ENCODE measurements at regions not wholly inside any gene's neighbourhood (a gene's known extent, or its start where the extent isn't known, plus 50 kb on each side); places are given as distances from the start of the nearest gene placed in this dataset.
"Not testable (repeated sequence)": the region's sequence is repeated elsewhere in the genome, so short reads cannot be mapped to it uniquely, and the experiment has no call there.

GRCh38 chr1:221548942-221549341 is 192.9 kb downstream of the DUSP10 start:
- DNase-seq, result no peak

DNA sequence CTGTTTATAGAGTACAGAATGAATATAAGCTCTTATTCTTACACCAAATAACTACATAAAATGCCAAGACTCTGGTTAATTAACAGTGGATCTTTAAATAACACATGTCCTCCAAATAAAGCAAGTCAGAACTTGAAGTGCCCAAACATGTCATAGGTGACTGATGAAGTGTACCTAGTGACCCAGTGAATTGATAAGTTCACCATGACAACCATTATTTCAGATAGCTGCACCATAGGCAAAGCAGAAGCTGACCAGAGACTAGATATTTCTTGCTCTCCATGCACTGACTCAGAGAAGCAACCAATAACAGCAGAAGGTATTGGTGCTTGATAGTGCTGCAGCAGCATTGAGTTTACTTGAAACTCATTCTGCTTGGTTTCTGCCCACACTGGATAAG is 192.1 kb downstream of the DUSP10 start:
- DNase-seq, result no peak

- not testable (repeated sequence) for DNase-seq
These were observed 189.1 kb downstream of the DUSP10 start for GRCh38 chr1:221552792-221553191.

DNA sequence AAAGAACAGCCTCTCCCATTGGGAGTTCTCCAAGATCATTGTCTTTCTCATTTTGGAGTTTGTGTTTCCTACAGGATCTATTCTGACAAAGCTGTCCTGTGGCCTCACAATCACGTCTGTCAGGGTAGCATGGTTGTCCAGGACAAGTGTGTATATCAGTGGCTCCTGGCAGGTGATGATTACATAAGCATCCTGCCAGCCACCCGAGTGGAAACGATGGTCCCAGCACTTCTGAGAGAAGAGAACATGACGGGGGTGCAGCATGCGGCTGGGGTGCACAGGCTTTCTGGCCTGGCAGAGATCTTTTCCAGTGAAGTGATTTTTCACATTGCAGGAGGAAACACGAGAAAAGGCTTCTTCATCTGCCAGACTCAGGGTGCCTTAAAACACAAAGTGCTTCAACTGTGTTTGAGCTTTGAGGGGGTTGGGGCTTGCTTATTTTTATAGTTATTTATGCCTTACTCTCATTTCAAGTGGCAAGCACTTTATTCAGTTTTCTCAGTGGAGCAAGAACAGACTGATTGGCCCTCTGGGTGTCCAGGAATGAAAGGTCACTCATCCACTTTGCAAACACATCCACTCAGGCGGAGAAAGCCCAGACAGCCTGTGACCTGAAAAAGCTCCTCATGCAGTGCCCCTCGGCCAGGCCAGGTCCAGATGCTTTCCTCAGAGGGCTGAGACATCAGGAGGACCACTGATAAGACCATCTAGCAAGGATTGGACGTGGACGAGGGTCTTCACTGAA is 186.0 kb downstream of the DUSP10 start:
- DNase-seq, result no peak

DNA sequence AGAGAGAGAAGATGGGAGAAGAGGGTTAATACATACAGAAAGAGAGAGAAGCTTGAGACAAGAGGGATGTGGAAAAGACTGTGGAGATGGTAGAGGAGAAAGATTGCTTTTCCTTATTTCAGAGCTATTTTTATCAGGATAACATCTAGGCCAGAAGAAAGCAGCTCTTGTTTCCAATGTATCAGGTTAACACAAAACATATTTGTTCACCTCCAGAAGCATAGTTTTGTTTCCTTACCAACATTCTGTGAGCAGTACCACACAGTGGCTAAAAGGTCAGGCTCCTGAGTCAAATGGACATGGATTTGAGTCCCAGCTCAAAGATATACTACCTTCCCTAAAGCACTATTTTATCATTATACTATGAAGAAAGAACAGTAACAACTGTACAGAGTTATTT is 185.5 kb downstream of the DUSP10 start:
- no peak for DNase-seq

DNA sequence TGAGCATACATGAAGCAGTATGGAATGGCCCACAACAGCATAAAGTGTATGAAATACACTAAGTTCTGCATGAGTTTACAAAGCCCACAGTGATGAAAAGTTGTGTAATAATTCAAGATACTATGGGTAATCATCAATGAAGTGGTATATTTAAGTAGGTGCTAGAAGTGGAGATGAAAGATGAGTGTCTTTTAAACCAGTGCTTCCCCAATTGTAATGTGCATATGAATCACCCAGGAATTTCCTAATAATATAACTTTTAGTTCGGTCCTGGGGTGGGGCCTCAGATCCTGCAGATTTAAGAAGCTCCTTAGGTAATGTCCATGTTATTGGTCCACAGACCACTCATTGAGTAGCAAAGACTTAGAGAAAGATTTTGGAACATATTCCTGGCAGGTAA is 184.9 kb downstream of the DUSP10 start:
- no peak for DNase-seq

DNA sequence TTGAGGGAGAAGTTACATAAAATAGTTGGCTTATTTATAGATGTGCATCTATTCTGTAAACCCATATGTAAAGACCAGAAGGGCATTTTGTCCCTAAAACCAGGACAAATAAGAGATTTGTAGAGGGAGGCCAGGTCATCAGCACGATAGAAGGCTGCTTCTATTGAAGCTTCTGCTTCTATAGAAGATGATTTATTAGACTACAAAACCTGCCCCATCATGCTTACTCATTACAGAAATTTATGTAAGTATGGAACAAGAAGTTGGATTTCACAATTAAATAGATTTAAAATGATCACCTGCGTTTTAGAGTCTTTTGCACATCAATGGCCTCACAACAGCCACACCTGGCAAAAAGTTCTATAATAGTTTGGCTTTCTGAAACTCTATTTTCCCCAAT is 183.5 kb downstream of the DUSP10 start:
- no peak for DNase-seq

- DNase-seq, result no peak
These were observed 182.0 kb downstream of the DUSP10 start for GRCh38 chr1:221559911-221560310.

GRCh38 chr1:221562542-221563475 is 179.1 kb downstream of the DUSP10 start:
- no peak for DNase-seq

DNA sequence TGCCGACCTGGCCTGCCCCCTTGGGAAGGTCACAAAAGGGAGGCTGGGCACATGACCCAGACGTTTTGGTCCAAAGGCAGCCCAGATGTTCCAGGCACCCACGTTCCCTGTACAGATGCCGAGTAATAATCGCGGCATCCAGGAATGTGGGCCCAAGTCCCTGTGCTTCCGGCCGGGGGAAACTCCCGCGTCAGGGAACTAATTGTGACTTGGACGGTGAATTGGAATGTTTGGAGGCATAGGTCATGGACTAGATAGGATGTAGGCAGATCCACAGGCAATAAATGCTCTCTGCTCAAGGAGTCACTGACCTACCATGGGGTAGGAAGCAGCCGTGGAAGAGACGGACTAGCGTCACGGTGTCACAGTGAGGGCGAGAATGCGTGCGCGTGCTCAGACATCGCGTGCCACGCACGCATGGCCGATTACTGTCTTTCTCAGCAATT is 178.4 kb downstream of the DUSP10 start:
- no peak for DNase-seq

DNA sequence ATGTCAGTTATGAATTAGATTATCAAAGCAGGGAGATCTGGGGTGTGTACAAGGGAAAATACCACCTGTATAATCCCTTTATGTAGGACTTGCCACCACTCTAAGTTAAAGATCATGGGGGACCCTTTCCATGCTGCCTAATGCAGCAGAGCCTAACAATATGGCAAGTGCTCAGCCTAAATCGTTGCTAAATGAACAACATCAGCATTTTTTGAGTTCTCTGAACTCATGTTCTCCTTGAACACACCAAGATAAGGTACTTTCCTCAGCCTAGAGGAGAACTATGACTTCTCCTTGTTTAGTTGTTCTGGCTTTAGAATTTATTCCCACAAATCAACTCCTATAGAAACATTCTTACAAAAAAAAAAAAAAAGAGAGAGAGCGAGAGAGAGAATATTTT is 177.0 kb downstream of the DUSP10 start:
- no peak for DNase-seq

- DNase-seq, result no peak
These were observed 176.2 kb downstream of the DUSP10 start for GRCh38 chr1:221565711-221566110.

DNA sequence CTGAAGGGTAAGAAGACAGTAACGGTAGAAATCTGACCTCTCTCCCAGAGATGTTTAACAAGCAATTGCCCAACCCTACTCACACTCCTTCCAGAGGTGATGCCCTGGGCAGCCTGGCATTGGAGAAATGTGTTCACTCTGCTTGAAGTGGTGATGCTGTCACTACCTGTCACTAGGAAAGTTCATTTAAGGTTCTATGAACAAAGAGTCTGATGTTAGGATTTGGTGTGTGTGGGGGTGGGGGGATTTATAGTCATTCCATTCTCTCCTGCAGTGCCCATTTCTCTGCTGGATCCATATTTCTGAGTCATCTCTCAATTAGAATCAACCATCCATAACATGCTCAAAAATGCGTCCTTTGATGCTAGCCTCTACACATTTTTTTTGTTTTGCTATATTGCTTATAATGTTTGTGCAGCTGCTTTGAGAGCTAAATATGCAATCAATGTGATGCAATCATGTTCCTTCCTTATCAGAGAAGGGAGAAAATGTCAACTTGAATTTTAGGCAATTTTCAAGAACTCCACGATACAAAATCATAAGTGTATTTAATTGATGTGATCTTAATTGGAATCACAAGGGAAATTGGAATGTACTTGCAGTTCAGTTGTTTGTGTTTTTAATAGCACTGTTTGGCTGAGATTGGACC is 173.9 kb downstream of the DUSP10 start:
- DNase-seq, result no peak

DNA sequence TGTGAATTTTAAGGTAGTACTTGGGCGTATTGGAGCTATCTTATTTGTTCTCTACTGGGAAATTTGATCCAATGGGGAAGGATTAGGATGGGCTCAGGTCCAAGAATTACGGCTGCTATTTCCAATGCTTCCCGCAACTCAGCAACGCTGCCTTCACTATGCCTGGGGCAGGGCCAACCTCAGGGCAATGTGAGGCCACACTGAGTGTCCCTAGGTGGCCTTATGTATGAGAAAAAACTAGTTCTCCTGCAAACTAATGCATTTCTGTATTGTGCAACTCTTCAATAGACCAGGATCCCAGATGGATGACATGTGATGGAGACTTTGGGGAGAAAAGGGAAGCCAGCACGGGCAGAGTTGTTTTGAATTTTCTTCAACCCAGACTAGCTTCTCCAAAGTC is 168.1 kb downstream of the DUSP10 start:
- DNase-seq, result no peak

DNA sequence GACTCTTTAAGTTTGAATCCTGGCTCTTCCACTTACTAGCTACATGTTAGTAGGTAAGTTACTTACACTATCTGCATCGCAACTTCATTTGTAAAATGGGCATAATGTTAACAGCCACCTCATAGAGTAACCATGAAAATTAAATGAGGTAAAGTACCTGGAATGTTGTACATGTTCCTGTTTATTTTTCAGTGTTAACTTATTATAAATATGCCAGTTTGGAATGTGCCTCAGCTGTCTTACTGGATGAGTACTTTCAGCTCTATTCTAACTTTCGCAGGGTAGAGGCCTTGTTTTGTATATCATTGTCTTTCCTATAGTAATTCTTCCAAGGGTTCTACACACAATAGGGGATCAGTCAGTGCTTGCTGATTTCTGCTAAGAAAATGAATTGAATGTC is 167.4 kb downstream of the DUSP10 start:
- no peak for DNase-seq

GRCh38 chr1:221575605-221576004 is 166.3 kb downstream of the DUSP10 start:
- no peak for DNase-seq

GRCh38 chr1:221576268-221576667 is 165.6 kb downstream of the DUSP10 start:
- no peak for DNase-seq

- no peak for DNase-seq
These were observed 158.4 kb downstream of the DUSP10 start for GRCh38 chr1:221583465-221583864.

DNA sequence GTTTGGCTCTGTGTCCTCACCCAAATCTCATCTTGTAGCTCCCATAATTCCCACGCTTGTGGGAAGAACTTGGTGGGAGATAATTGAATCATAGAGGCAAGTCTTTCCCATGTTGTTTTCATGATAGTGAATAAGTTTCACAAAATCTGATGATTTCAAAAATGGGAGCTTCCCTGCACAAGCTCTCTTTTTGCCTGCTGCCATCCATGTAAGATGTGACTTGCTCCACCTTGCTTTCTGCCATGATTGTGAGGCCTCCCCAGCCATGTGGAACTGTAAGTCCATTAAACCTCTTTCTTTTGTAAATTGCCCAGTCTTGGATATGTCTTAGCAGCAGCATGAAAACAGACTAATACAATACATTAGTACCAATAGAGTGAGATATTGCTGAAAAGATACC is 154.9 kb downstream of the DUSP10 start:
- not testable (repeated sequence) for DNase-seq

- not testable (repeated sequence) for DNase-seq
These were observed 150.6 kb downstream of the DUSP10 start for GRCh38 chr1:221591250-221591649.

DNA sequence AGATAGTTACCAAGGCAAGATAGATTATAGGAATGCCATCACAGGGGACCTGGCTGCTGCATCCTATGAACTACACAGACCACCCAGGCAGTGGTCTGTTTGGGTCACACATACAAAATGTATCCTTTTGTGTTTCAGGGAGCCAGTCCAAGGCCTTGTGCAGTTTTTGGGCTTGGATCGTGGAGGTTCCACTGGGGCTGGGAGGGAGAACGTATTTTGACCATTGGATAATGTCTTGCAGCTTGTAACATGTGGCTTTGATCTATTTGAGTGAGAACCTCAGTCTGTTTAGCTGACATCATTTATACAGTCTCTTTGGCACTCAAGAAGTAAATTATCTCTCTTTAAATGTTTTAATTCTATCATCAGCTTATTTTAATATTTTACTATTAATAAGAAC is 147.3 kb downstream of the DUSP10 start:
- DNase-seq, result no peak

GRCh38 chr1:221598122-221598521 is 143.8 kb downstream of the DUSP10 start:
- no peak for DNase-seq

DNA sequence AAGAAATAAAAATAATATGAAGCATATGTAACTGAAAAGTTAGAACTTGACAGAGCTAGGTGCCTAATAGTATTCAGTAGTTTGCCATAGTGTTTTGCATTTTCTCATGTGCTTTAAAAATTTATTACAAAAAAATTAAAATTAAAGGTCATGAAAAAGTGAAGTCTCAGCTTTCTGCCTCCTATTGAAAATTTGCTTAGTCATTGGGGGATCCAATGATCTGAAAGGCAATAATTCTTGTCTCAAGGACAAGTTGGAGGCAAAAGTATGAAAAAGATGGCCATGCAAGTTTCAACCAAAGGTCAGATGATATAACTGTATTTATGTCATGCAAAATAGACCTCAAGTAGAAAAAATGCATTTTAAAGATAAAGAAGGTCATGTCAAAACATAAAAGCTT is 140.7 kb downstream of the DUSP10 start:
- DNase-seq, result no peak

- DNase-seq, result no peak
These were observed 139.1 kb downstream of the DUSP10 start for GRCh38 chr1:221602830-221603229.
